Superior temporal gyrus (tissue), 1 donor: ENCODE measurements at regions not wholly inside any gene's neighbourhood (a gene's known extent, or its start where the extent isn't known, plus 50 kb on each side); places are given as distances from the start of the nearest gene placed in this dataset.

Experiments
- DNase-seq: peaks from one replicate; pipeline ENCODE4 v3.0.0-alpha.2; 2016; ENCODE audit errors: extremely low spot score

GRCh38 chr18:49658823-49659404 is 97.1 kb downstream of the LIPG start:
- no peak for DNase-seq

GRCh38 chr18:49656073-49656692 is 94.3 kb downstream of the LIPG start:
- DNase-seq: no peak

- no peak for DNase-seq
Observed at GRCh38 chr18:49655266-49656072, 93.6 kb downstream of the LIPG start.

- no peak for DNase-seq
Observed at GRCh38 chr18:49654347-49654746, 92.5 kb downstream of the LIPG start.

- no peak for DNase-seq
Observed at GRCh38 chr18:49652881-49653724, 91.2 kb downstream of the LIPG start.

GRCh38 chr18:49651033-49651432 is 89.2 kb downstream of the LIPG start:
- DNase-seq: no peak

GRCh38 chr18:49650426-49650891 is 88.6 kb downstream of the LIPG start:
- no peak for DNase-seq

- no peak for DNase-seq
Observed at GRCh38 chr18:49648811-49649210, 87.0 kb downstream of the LIPG start.
